ENCODE measurements at regions not wholly inside any gene's neighbourhood (a gene's known extent, or its start where the extent isn't known, plus 50 kb on each side); places are given as distances from the start of the nearest gene placed in this dataset.
A peak's percentile ranks its signal among the peaks of the same experiment; 100 is the strongest.
"Not testable (repeated sequence)": the region's sequence is repeated elsewhere in the genome, so short reads cannot be mapped to it uniquely, and the experiment has no call there.

- FAIRE-seq: no peak
- WGBS, 3 donors: 27 to 41% (median 40%) methylated on average over 7 of the region's 7 CpGs
- no peak for DNase-seq
- no peak overlapping the region for H3K27ac ChIP-seq (ENCODE audit: low read depth in 1 of 3, low read length in 2 of 3)
- no peak overlapping the region for H3K4me3 ChIP-seq (ENCODE audit: low read depth in 1 of 3, low read length in 3 of 3)
- no peaks in the 10 kb centered on the region for H3K36me3 ChIP-seq (ENCODE audit: control insufficient read depth in 3 of 3, insufficient read depth in 2 of 3, low read depth in 1 of 3, low read length in 3 of 3)
- no peaks in the 10 kb centered on the region for H3K4me1 ChIP-seq (ENCODE audit: control insufficient read depth in 3 of 3, insufficient read depth in 2 of 3, low read depth in 1 of 3, low read length in 2 of 3)
- H3K9me3 ChIP-seq (ENCODE audit: control insufficient read depth in 2 of 2, insufficient read depth in 1 of 2, low read depth in 1 of 2, low read length in 1 of 2): no peaks in the 10 kb centered on the region
- H3K27me3 ChIP-seq (ENCODE audit: control insufficient read depth in 3 of 3, insufficient read depth in 3 of 3, low read length in 3 of 3): no peaks in the 10 kb centered on the region
These were observed 530.4 kb downstream of the XYLT1 start for GRCh38 chr16:16940351-16940750.

- H3K4me3 ChIP-seq (ENCODE audit: low read depth in 1 of 3, low read length in 3 of 3); H3K9me3 ChIP-seq (ENCODE audit: control insufficient read depth in 2 of 2, insufficient read depth in 1 of 2, low read depth in 1 of 2, low read length in 1 of 2); DNase-seq; FAIRE-seq; H3K4me1 ChIP-seq (ENCODE audit: control insufficient read depth in 3 of 3, insufficient read depth in 2 of 3, low read depth in 1 of 3, low read length in 2 of 3); H3K36me3 ChIP-seq (ENCODE audit: control insufficient read depth in 3 of 3, insufficient read depth in 2 of 3, low read depth in 1 of 3, low read length in 3 of 3); H3K27me3 ChIP-seq (ENCODE audit: control insufficient read depth in 3 of 3, insufficient read depth in 3 of 3, low read length in 3 of 3); H3K27ac ChIP-seq (ENCODE audit: low read depth in 1 of 3, low read length in 2 of 3): not testable (repeated sequence)
- 78 to 82% (median 82%) methylated on average over 6 of the region's 6 CpGs for WGBS, 3 donors
These were observed 527.9 kb downstream of the XYLT1 start for GRCh38 chr16:16942849-16943248.

DNA sequence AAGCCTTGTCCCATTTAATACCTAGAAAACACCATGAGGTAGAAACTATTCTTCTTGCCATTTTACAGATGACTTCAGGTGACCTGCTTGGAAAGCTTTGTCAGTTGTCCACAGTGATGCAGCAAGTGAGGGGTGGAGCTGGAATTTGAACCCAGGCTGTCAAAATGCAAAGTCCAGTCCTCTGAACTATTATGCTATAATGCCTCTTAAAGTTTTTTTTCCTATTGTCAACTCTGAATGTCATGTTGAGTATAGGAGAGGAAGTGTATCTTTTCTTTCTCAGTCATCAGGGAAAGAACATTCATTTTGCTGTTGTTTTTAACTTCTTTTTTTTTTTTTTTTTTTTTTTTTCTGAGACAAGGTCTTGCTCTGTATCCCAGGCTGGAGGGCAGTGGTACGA, 525.6 kb downstream of the XYLT1 start:
- no peaks in the 10 kb centered on the region for H3K4me1 ChIP-seq (ENCODE audit: control insufficient read depth in 3 of 3, insufficient read depth in 2 of 3, low read depth in 1 of 3, low read length in 2 of 3)
- H3K4me3 ChIP-seq (ENCODE audit: low read depth in 1 of 3, low read length in 3 of 3): no peak overlapping the region
- FAIRE-seq: no peak
- H3K36me3 ChIP-seq (ENCODE audit: control insufficient read depth in 3 of 3, insufficient read depth in 2 of 3, low read depth in 1 of 3, low read length in 3 of 3): no peaks in the 10 kb centered on the region
- no peaks in the 10 kb centered on the region for H3K9me3 ChIP-seq (ENCODE audit: control insufficient read depth in 2 of 2, insufficient read depth in 1 of 2, low read depth in 1 of 2, low read length in 1 of 2)
- 72 to 88% (median 76%) methylated on average over 1 of the region's 1 CpG for WGBS, 3 donors
- peak; percentile 28 to 51 for DNase-seq
- no peaks in the 10 kb centered on the region for H3K27me3 ChIP-seq (ENCODE audit: control insufficient read depth in 3 of 3, insufficient read depth in 3 of 3, low read length in 3 of 3)
- H3K27ac ChIP-seq (ENCODE audit: low read depth in 1 of 3, low read length in 2 of 3): no peak overlapping the region

GRCh38 chr16:16956376-16956775, 514.4 kb downstream of the XYLT1 start:
- FAIRE-seq: no peak
- no peaks in the 10 kb centered on the region for H3K4me1 ChIP-seq (ENCODE audit: control insufficient read depth in 3 of 3, insufficient read depth in 2 of 3, low read depth in 1 of 3, low read length in 2 of 3)
- H3K4me3 ChIP-seq (ENCODE audit: low read depth in 1 of 3, low read length in 3 of 3): no peak overlapping the region
- H3K27me3 ChIP-seq (ENCODE audit: control insufficient read depth in 3 of 3, insufficient read depth in 3 of 3, low read length in 3 of 3): no peaks in the 10 kb centered on the region
- H3K27ac ChIP-seq (ENCODE audit: low read depth in 1 of 3, low read length in 2 of 3): no peak overlapping the region
- no peak for DNase-seq
- H3K9me3 ChIP-seq (ENCODE audit: control insufficient read depth in 2 of 2, insufficient read depth in 1 of 2, low read depth in 1 of 2, low read length in 1 of 2): no peaks in the 10 kb centered on the region
- WGBS, 3 donors: 58 to 60% (median 59%) methylated on average over 2 of the region's 2 CpGs
- H3K36me3 ChIP-seq (ENCODE audit: control insufficient read depth in 3 of 3, insufficient read depth in 2 of 3, low read depth in 1 of 3, low read length in 3 of 3): no peaks in the 10 kb centered on the region

- 73 to 83% (median 79%) methylated on average over 2 of the region's 2 CpGs for WGBS, 3 donors
- DNase-seq (no peak), FAIRE-seq (no peak)
- Histone ChIP-seq H3K36me3 (ENCODE audit: control insufficient read depth in 3 of 3, insufficient read depth in 2 of 3, low read depth in 1 of 3, low read length in 3 of 3) (no peaks in the 10 kb centered on the region), H3K27me3 (ENCODE audit: control insufficient read depth in 3 of 3, insufficient read depth in 3 of 3, low read length in 3 of 3) (peaks cover 0 to 2% (median 0%) of the 10 kb centered on the region in 3 donors), H3K27ac (ENCODE audit: low read depth in 1 of 3, low read length in 2 of 3) (no peak overlapping the region), H3K9me3 (ENCODE audit: control insufficient read depth in 2 of 2, insufficient read depth in 1 of 2, low read depth in 1 of 2, low read length in 1 of 2) (no peaks in the 10 kb centered on the region), H3K4me1 (ENCODE audit: control insufficient read depth in 3 of 3, insufficient read depth in 2 of 3, low read depth in 1 of 3, low read length in 2 of 3) (no peaks in the 10 kb centered on the region), H3K4me3 (ENCODE audit: low read depth in 1 of 3, low read length in 3 of 3) (no peak overlapping the region)
These were observed 510.0 kb downstream of the XYLT1 start for GRCh38 chr16:16960785-16961184.

DNA sequence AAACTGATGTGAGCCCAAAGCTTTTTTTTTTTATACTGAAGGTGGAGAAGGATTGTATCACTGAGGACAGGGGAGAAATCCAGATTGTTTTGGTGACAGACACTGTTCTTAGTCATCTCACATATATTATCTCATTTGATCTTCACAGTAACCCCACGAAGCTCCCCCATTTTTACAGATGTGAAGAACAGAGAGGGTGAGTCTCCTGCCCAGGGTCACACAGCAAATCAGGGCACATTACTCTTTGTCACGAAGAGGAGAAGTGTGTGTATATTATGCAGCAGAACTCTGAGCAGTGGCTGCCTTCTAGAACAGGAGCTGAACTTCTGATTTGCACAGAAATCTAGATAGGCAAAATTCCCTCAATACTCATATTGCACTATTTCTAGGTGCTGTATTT, 504.3 kb downstream of the XYLT1 start:
- DNase-seq: no peak
- Histone ChIP-seq H3K36me3 (ENCODE audit: control insufficient read depth in 3 of 3, insufficient read depth in 2 of 3, low read depth in 1 of 3, low read length in 3 of 3) (no peaks in the 10 kb centered on the region), H3K4me1 (ENCODE audit: control insufficient read depth in 3 of 3, insufficient read depth in 2 of 3, low read depth in 1 of 3, low read length in 2 of 3) (no peaks in the 10 kb centered on the region), H3K4me3 (ENCODE audit: low read depth in 1 of 3, low read length in 3 of 3) (no peak overlapping the region), H3K27me3 (ENCODE audit: control insufficient read depth in 3 of 3, insufficient read depth in 3 of 3, low read length in 3 of 3) (peaks cover 0 to 2% (median 0%) of the 10 kb centered on the region in 3 donors), H3K27ac (ENCODE audit: low read depth in 1 of 3, low read length in 2 of 3) (no peak overlapping the region), H3K9me3 (ENCODE audit: control insufficient read depth in 2 of 2, insufficient read depth in 1 of 2, low read depth in 1 of 2, low read length in 1 of 2) (no peaks in the 10 kb centered on the region)
- FAIRE-seq: no peak
- WGBS, 3 donors: 67 to 71% (median 71%) methylated on average over 2 of the region's 2 CpGs

DNA sequence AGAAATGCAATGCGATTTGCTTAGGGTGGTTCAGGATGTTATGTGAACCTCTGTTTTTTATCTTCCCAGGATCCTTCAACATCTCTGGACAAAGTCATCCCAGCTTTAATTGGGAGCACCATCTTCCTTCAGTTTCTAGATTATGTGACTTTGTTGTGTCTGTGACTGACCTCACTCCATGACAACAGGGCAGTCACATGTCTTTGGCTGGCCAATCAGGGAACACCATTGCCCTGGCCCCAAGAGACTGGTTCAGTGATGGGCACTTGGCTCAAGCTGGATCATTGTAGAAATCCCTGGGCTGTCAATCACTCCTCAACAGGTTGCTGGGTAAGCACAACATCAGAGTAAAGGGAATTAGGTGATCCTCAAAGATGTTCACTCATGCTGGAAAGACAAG, 499.7 kb downstream of the XYLT1 start:
- FAIRE-seq: no peak
- WGBS, 3 donors: 94 to 100% (median 100%) methylated on average over 1 of the region's 1 CpG

GRCh38 chr16:16972831-16973230, 497.9 kb downstream of the XYLT1 start:
- no peak for FAIRE-seq
- DNase-seq: no peak
- no peaks in the 10 kb centered on the region for H3K4me1 ChIP-seq (ENCODE audit: control insufficient read depth in 3 of 3, insufficient read depth in 2 of 3, low read depth in 1 of 3, low read length in 2 of 3)
- H3K9me3 ChIP-seq (ENCODE audit: control insufficient read depth in 2 of 2, insufficient read depth in 1 of 2, low read depth in 1 of 2, low read length in 1 of 2): no peaks in the 10 kb centered on the region
- H3K4me3 ChIP-seq (ENCODE audit: low read depth in 1 of 3, low read length in 3 of 3): no peak overlapping the region
- H3K27ac ChIP-seq (ENCODE audit: low read depth in 1 of 3, low read length in 2 of 3): no peak overlapping the region
- no peaks in the 10 kb centered on the region for H3K27me3 ChIP-seq (ENCODE audit: control insufficient read depth in 3 of 3, insufficient read depth in 3 of 3, low read length in 3 of 3)
- 67 to 87% (median 68%) methylated on average over 4 of the region's 4 CpGs for WGBS, 3 donors
- H3K36me3 ChIP-seq (ENCODE audit: control insufficient read depth in 3 of 3, insufficient read depth in 2 of 3, low read depth in 1 of 3, low read length in 3 of 3): no peaks in the 10 kb centered on the region

More for the DNA sequence above, 499.7 kb downstream of the XYLT1 start:
- Histone ChIP-seq H3K27ac (ENCODE audit: low read depth in 1 of 3, low read length in 2 of 3) (no peak overlapping the region), H3K27me3 (ENCODE audit: control insufficient read depth in 3 of 3, insufficient read depth in 3 of 3, low read length in 3 of 3) (no peaks in the 10 kb centered on the region), H3K4me3 (ENCODE audit: low read depth in 1 of 3, low read length in 3 of 3) (no peak overlapping the region), H3K9me3 (ENCODE audit: control insufficient read depth in 2 of 2, insufficient read depth in 1 of 2, low read depth in 1 of 2, low read length in 1 of 2) (no peaks in the 10 kb centered on the region), H3K36me3 (ENCODE audit: control insufficient read depth in 3 of 3, insufficient read depth in 2 of 3, low read depth in 1 of 3, low read length in 3 of 3) (no peaks in the 10 kb centered on the region), H3K4me1 (ENCODE audit: control insufficient read depth in 3 of 3, insufficient read depth in 2 of 3, low read depth in 1 of 3, low read length in 2 of 3) (no peaks in the 10 kb centered on the region)
- no peak for DNase-seq

DNA sequence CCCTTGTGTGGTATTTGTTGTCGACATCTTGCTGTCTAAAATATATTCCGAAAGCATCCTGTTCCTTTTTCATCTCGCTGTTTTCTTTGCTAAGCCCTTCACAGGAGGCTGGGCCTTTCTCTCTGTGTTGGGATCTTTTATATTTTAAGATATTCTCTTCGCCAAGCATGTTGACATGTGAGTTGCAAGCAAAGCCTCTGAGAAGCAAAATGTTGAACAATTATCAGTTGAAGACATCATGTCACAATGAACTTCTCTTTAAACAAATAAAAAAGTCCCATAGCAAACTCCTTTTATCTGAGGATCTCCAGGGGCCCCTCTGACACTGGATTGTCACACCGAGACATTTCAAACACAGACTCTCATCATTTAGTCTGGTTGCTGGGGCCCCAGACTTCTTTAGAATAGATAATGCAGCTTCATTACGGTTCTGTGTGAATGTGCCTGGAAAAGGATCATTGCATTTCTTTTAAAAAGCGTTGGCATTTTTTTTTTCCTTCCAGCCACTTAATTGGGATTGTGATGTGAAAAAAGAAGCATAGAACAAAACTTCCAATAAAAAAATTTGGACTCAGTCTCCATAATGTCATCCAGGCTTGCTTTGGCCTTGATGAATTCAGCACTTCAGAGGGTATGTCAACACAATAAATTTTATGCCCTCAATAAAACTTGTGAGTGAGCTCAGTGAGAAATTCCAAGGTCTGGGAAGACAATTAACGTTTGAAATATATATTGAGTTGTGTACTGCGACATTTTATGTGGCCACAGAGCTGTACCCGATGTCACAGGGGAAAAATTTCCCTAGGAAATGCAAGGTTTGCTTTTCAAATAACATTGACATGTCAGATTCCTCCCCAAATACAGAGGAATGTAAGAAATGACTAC, 496.8 kb downstream of the XYLT1 start:
- H3K27me3 ChIP-seq (ENCODE audit: control insufficient read depth in 3 of 3, insufficient read depth in 3 of 3, low read length in 3 of 3): no peaks in the 10 kb centered on the region
- DNase-seq: peak; percentile 40 to 52
- FAIRE-seq: no peak
- H3K4me1 ChIP-seq (ENCODE audit: control insufficient read depth in 3 of 3, insufficient read depth in 2 of 3, low read depth in 1 of 3, low read length in 2 of 3): no peaks in the 10 kb centered on the region
- H3K36me3 ChIP-seq (ENCODE audit: control insufficient read depth in 3 of 3, insufficient read depth in 2 of 3, low read depth in 1 of 3, low read length in 3 of 3): no peaks in the 10 kb centered on the region
- H3K9me3 ChIP-seq (ENCODE audit: control insufficient read depth in 2 of 2, insufficient read depth in 1 of 2, low read depth in 1 of 2, low read length in 1 of 2): no peaks in the 10 kb centered on the region
- no peak overlapping the region for H3K27ac ChIP-seq (ENCODE audit: low read depth in 1 of 3, low read length in 2 of 3)
- no peak overlapping the region for H3K4me3 ChIP-seq (ENCODE audit: low read depth in 1 of 3, low read length in 3 of 3)
- 41 to 59% (median 47%) methylated on average over 10 of the region's 10 CpGs for WGBS, 3 donors

Measured in small intestine (tissue), 7 donors.